WTC11 (cell line): ENCODE measurements at regions not wholly inside any gene's neighbourhood (a gene's known extent, or its start where the extent isn't known, plus 50 kb on each side); places are given as distances from the start of the nearest gene placed in this dataset.
"Not testable (repeated sequence)": the region's sequence is repeated elsewhere in the genome, so short reads cannot be mapped to it uniquely, and the experiment has no call there.

ENCODE experiments used
- ATAC-seq: fragments of 200-7000 bp; cut with Tn5 transposase; 2 replicates; pipeline ENCODE4 v1.10.0; 2021; ENCODE audit warnings: mild to moderate bottlenecking, moderate library complexity
- CTCF ChIA-PET: fragments of 300-600 bp; sonication (Branson Sonifier 250); formaldehyde crosslinking; loops from one replicate; lab custom pipeline; 2021; ENCODE audit warnings: antibody characterized with exemption; lab: Charles Lee
- POLR2A ChIA-PET: fragments of 350-600 bp; sonication (Branson Sonifier 250); formaldehyde crosslinking; loops from one replicate; lab custom pipeline; 2021; ENCODE audit warnings: antibody characterized with exemption; lab: Charles Lee
- DNase-seq: peaks from one replicate; pipeline ENCODE4 v3.0.0; 2021; ENCODE audit warnings: low spot score
- H3K27ac Mint-ChIP-seq: 2 replicates; pipeline ENCODE4 v1.8.0; 2021; ENCODE audit warnings: mixed read lengths
- H3K27me3 Mint-ChIP-seq: 2 replicates; pipeline ENCODE4 v1.8.0; 2021; ENCODE audit warnings: low read depth, mild to moderate bottlenecking, moderate library complexity, mixed read lengths
- H3K36me3 Mint-ChIP-seq: 2 replicates; pipeline ENCODE4 v1.8.0; 2021; ENCODE audit warnings: mixed read lengths
- H3K4me1 Mint-ChIP-seq: 2 replicates; pipeline ENCODE4 v1.8.0; 2022; ENCODE audit warnings: mixed read lengths
- H3K4me3 Mint-ChIP-seq: 2 replicates; pipeline ENCODE4 v1.8.0; 2021; ENCODE audit warnings: mild to moderate bottlenecking, moderate library complexity, mixed read lengths
- H3K9me3 Mint-ChIP-seq: 2 replicates; pipeline ENCODE4 v1.8.0; 2021; ENCODE audit warnings: mixed read lengths
- CTCF ChIP-seq: fragments of 200-600 bp; IDR thresholded peaks from 2 replicates; pipeline ENCODE4 v1.8.0; 2022; ENCODE audit warnings: antibody characterized with exemption
- FOXJ3 ChIP-seq: sonication (generic); formaldehyde crosslinking; IDR thresholded peaks from 2 replicates; pipeline ENCODE4 v1.9.0; 2021; ENCODE audit warnings: missing genetic modification reagents, mild to moderate bottlenecking, borderline replicate concordance
- GRHL2 ChIP-seq: fragments of 250-450 bp; sonication (Bioruptor Pico); IDR thresholded peaks from 2 replicates; pipeline ENCODE4 v1.8.0; 2022; ENCODE audit warnings: mild to moderate bottlenecking, moderate library complexity; ENCODE audit not compliant: insufficient replicate concordance, severe bottlenecking
- JAZF1 ChIP-seq: fragments of 250-450 bp; sonication (Bioruptor Pico); IDR thresholded peaks from 2 replicates; pipeline ENCODE4 v1.9.0; 2021; ENCODE audit warnings: moderate library complexity, mild to moderate bottlenecking, inconsistent platforms
- NFATC4 ChIP-seq: fragments of 250-450 bp; sonication (Bioruptor Pico); IDR thresholded peaks from 2 replicates; pipeline ENCODE4 v1.9.0; 2021; ENCODE audit warnings: mild to moderate bottlenecking
- NR1H2 ChIP-seq: sonication (generic); formaldehyde crosslinking; IDR thresholded peaks from 2 replicates; pipeline ENCODE4 v1.9.0; 2021; ENCODE audit warnings: mild to moderate bottlenecking, moderate library complexity, missing genetic modification reagents
- NR2C2 ChIP-seq: sonication (generic); formaldehyde crosslinking; IDR thresholded peaks from 2 replicates; pipeline ENCODE4 v1.8.0; 2022; ENCODE audit warnings: mild to moderate bottlenecking, missing genetic modification reagents
- NR3C1 ChIP-seq: sonication (generic); formaldehyde crosslinking; conservative IDR thresholded peaks from 2 replicates; pipeline ENCODE4 v1.8.1; 2023; ENCODE audit warnings: low read depth, mild to moderate bottlenecking, missing genetic modification reagents
- PRDM15 ChIP-seq: sonication (generic); formaldehyde crosslinking; IDR thresholded peaks from 2 replicates; pipeline ENCODE4 v1.8.0; 2022; ENCODE audit warnings: missing genetic modification reagents
- PRRX2 ChIP-seq: fragments of 250-450 bp; sonication (Bioruptor Pico); IDR thresholded peaks from 2 replicates; pipeline ENCODE4 v1.8.0; 2021; ENCODE audit warnings: mild to moderate bottlenecking
- RELA ChIP-seq: sonication (generic); formaldehyde crosslinking; IDR thresholded peaks from 2 replicates; pipeline ENCODE4 v1.8.1; 2022; ENCODE audit warnings: missing genetic modification reagents, mild to moderate bottlenecking, borderline replicate concordance
- RORB ChIP-seq: fragments of 250-450 bp; sonication (Bioruptor Pico); IDR thresholded peaks from 2 replicates; pipeline ENCODE4 v1.9.0; 2021; ENCODE audit warnings: mild to moderate bottlenecking
- SMAD4 ChIP-seq: sonication (generic); formaldehyde crosslinking; IDR thresholded peaks from 2 replicates; pipeline ENCODE4 v1.8.0; 2022; ENCODE audit warnings: mild to moderate bottlenecking, missing genetic modification reagents
- TP53 ChIP-seq: sonication (generic); formaldehyde crosslinking; IDR thresholded peaks from 2 replicates; pipeline ENCODE4 v1.8.1; 2023; ENCODE audit warnings: mild to moderate bottlenecking, missing genetic modification reagents
- ZNF281 ChIP-seq: sonication (generic); formaldehyde crosslinking; IDR thresholded peaks from 2 replicates; pipeline ENCODE4 v1.8.0; 2023; ENCODE audit warnings: mild to moderate bottlenecking, missing genetic modification reagents
- TF ChIP-seq, protein P1 (sequence below): fragments of 250-450 bp; sonication (Bioruptor Pico); IDR thresholded peaks from 2 replicates; pipeline ENCODE4 v1.9.0; 2021; ENCODE audit warnings: mild to moderate bottlenecking
- TF ChIP-seq, protein P2 (sequence below): fragments of 250-450 bp; sonication (Bioruptor Pico); IDR thresholded peaks from 2 replicates; pipeline ENCODE4 v2.1.2; 2022; ENCODE audit warnings: mild to moderate bottlenecking, moderate library complexity
- TF ChIP-seq, protein P3 (sequence below): fragments of 250-450 bp; sonication (Bioruptor Pico); IDR thresholded peaks from 2 replicates; pipeline ENCODE4 v1.8.0; 2021; ENCODE audit warnings: mild to moderate bottlenecking
- TF ChIP-seq, protein P4 (sequence below): fragments of 250-450 bp; sonication (Bioruptor Pico); IDR thresholded peaks from 2 replicates; pipeline ENCODE4 v1.9.0; 2021; ENCODE audit warnings: mild to moderate bottlenecking

DNA sequence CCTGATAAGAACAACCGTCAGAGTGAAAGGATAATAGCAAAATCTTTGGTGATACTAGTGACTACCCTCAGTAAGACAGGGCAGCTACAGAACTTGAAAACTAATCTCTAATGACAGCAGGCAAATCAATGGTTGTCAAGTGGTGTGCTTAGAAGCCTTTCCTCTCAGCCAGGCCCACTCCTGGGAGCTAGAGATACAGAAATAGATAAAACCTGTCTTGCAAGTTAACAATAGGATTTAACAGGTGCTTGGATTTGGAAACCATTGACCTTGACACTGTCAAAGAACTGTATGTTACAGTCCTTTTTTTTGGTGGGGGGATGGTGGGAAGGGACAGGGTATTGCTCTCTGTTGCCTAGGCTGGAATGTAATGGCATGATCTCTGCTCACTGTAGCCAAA is 118.6 kb downstream of the BASP1 start:
- H3K4me3 Mint-ChIP-seq, result no peak overlapping the region
- CTCF ChIA-PET, result no interaction called here
- POLR2A ChIA-PET, result no interaction called here
- H3K27me3 Mint-ChIP-seq, result no peaks in the 10 kb centered on the region
- ATAC-seq, result no peak
- no peak for DNase-seq
- no peaks in the 10 kb centered on the region for H3K4me1 Mint-ChIP-seq
- H3K36me3 Mint-ChIP-seq, result peaks cover 19% of the 10 kb centered on the region
- peaks cover 43% of the 10 kb centered on the region for H3K9me3 Mint-ChIP-seq
- TF ChIP-seq, protein P1, sequence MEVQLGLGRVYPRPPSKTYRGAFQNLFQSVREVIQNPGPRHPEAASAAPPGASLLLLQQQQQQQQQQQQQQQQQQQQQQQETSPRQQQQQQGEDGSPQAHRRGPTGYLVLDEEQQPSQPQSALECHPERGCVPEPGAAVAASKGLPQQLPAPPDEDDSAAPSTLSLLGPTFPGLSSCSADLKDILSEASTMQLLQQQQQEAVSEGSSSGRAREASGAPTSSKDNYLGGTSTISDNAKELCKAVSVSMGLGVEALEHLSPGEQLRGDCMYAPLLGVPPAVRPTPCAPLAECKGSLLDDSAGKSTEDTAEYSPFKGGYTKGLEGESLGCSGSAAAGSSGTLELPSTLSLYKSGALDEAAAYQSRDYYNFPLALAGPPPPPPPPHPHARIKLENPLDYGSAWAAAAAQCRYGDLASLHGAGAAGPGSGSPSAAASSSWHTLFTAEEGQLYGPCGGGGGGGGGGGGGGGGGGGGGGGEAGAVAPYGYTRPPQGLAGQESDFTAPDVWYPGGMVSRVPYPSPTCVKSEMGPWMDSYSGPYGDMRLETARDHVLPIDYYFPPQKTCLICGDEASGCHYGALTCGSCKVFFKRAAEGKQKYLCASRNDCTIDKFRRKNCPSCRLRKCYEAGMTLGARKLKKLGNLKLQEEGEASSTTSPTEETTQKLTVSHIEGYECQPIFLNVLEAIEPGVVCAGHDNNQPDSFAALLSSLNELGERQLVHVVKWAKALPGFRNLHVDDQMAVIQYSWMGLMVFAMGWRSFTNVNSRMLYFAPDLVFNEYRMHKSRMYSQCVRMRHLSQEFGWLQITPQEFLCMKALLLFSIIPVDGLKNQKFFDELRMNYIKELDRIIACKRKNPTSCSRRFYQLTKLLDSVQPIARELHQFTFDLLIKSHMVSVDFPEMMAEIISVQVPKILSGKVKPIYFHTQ (CRISPR knock-in tag), result no peak
- TF ChIP-seq TP53 (CRISPR knock-in tag), result no peak
- no peak for TF ChIP-seq NR3C1 (CRISPR knock-in tag)
- TF ChIP-seq ZNF281 (CRISPR knock-in tag), result no peak
- TF ChIP-seq PRRX2 (CRISPR knock-in tag), result no peak
- TF ChIP-seq JAZF1 (CRISPR knock-in tag), result no peak
- TF ChIP-seq SMAD4 (CRISPR knock-in tag), result no peak
- H3K27ac Mint-ChIP-seq, result no peak overlapping the region

DNA sequence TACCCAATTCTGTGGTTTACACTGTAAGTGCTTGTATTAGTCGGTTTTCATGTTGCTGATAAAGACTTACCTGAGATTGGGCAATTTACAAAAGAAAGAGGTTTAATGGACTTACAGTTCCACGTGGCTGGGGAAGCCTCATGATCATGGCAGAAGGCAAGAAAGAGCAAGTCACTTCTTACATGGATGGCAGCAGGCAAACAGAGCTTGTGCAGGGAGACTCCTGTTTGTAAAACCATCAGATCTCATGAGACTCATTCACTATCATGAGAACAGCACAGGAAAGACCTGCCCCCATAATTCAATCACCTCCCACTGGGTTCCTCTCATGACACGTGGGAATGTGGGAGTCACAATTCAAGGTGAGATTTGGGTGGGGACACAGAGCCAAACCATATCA is 119.3 kb downstream of the BASP1 start:
- ATAC-seq, H3K27ac Mint-ChIP-seq, H3K4me1 Mint-ChIP-seq, DNase-seq, H3K4me3 Mint-ChIP-seq, POLR2A ChIA-PET, H3K27me3 Mint-ChIP-seq, CTCF ChIA-PET: not testable (repeated sequence)
- Mint-ChIP-seq H3K9me3 (peaks cover 40% of the 10 kb centered on the region), H3K36me3 (peaks cover 19% of the 10 kb centered on the region)

- H3K4me3 Mint-ChIP-seq, result no peak overlapping the region
- no peak for ATAC-seq
- ChIA-PET CTCF (no interaction called here), POLR2A (no interaction called here)
- peaks cover 19% of the 10 kb centered on the region for H3K36me3 Mint-ChIP-seq
- H3K27ac Mint-ChIP-seq, result no peak overlapping the region
- peaks cover 29% of the 10 kb centered on the region for H3K9me3 Mint-ChIP-seq
- no peaks in the 10 kb centered on the region for H3K4me1 Mint-ChIP-seq
- no peaks in the 10 kb centered on the region for H3K27me3 Mint-ChIP-seq
- DNase-seq, result no peak
- TF ChIP-seq GRHL2 (no peak), PRDM15 (CRISPR knock-in tag) (no peak), RORB (CRISPR knock-in tag) (no peak), NR2C2 (no peak), NR1H2 (CRISPR knock-in tag) (no peak), CTCF (no peak), NFATC4 (CRISPR knock-in tag) (no peak), FOXJ3 (no peak), RELA (CRISPR knock-in tag) (no peak)
- TF ChIP-seq, protein P2, sequence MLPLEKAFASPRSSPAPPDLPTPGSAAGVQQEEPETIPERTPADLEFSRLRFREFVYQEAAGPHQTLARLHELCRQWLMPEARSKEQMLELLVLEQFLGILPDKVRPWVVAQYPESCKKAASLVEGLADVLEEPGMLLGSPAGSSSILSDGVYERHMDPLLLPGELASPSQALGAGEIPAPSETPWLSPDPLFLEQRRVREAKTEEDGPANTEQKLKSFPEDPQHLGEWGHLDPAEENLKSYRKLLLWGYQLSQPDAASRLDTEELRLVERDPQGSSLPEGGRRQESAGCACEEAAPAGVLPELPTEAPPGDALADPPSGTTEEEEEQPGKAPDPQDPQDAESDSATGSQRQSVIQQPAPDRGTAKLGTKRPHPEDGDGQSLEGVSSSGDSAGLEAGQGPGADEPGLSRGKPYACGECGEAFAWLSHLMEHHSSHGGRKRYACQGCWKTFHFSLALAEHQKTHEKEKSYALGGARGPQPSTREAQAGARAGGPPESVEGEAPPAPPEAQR (CRISPR knock-in tag), result no peak
- TF ChIP-seq, protein P3, sequence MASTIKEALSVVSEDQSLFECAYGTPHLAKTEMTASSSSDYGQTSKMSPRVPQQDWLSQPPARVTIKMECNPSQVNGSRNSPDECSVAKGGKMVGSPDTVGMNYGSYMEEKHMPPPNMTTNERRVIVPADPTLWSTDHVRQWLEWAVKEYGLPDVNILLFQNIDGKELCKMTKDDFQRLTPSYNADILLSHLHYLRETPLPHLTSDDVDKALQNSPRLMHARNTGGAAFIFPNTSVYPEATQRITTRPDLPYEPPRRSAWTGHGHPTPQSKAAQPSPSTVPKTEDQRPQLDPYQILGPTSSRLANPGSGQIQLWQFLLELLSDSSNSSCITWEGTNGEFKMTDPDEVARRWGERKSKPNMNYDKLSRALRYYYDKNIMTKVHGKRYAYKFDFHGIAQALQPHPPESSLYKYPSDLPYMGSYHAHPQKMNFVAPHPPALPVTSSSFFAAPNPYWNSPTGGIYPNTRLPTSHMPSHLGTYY (CRISPR knock-in tag), result no peak
- TF ChIP-seq, protein P4, sequence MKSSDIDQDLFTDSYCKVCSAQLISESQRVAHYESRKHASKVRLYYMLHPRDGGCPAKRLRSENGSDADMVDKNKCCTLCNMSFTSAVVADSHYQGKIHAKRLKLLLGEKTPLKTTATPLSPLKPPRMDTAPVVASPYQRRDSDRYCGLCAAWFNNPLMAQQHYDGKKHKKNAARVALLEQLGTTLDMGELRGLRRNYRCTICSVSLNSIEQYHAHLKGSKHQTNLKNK, result no peak
These were observed 122.4 kb downstream of the BASP1 start for GRCh38 chr5:17339841-17340240.
